IPS DF 6.9 (cell line): ENCODE measurements at regions not wholly inside any gene's neighbourhood (a gene's known extent, or its start where the extent isn't known, plus 50 kb on each side); places are given as distances from the start of the nearest gene placed in this dataset.

Experiments
- DNase-seq: peaks from one replicate; pipeline ENCODE4 v3.0.0-alpha.2; 2013; ENCODE audit warnings: low read depth, low spot score
- H3K27ac ChIP-seq: one replicate; pipeline ENCODE4 v1.5.1; 2013; ENCODE audit warnings: low read length, control low read depth
- H3K27me3 ChIP-seq: 2 replicates; pipeline ENCODE4 v1.6.1; 2013; ENCODE audit warnings: mild to moderate bottlenecking, low read length; ENCODE audit not compliant: control insufficient read depth, insufficient read depth
- H3K36me3 ChIP-seq: 2 replicates; pipeline ENCODE4 v1.6.1; 2013; ENCODE audit warnings: low read length; ENCODE audit not compliant: control insufficient read depth, insufficient read depth
- H3K4me1 ChIP-seq: 2 replicates; pipeline ENCODE4 v1.6.1; 2013; ENCODE audit warnings: low read length; ENCODE audit not compliant: control insufficient read depth, insufficient read depth
- H3K4me3 ChIP-seq: 2 replicates; pipeline ENCODE4 v1.5.1; 2013; ENCODE audit warnings: mild to moderate bottlenecking, low read length
- H3K9me3 ChIP-seq: 2 replicates; pipeline ENCODE4 v1.6.1; 2013; ENCODE audit warnings: low read length, inconsistent platforms; ENCODE audit not compliant: control insufficient read depth, insufficient read depth
- WGBS: extraction: QIAGEN DNeasy Blood & Tissue Kit; methylation state at CpG from one replicate; pipeline ENCODE4 v1.1.7; 2013; ENCODE audit warnings: mixed read lengths, missing lambda C conversion rate; ENCODE audit not compliant: insufficient read length, insufficient coverage; 5-methylcytosine and 5-hydroxymethylcytosine counted together

GRCh38 chr7:9978106-9979064 lies 995.3 kb upstream of the PHF14 start:
- WGBS, result 100% methylated on average over 1 of the region's 4 CpGs
- no peak overlapping the region for H3K27ac ChIP-seq
- H3K4me1 ChIP-seq, result no peaks in the 10 kb centered on the region
- no peaks in the 10 kb centered on the region for H3K27me3 ChIP-seq
- H3K4me3 ChIP-seq, result no peak overlapping the region
- H3K9me3 ChIP-seq, result no peaks in the 10 kb centered on the region
- no peaks in the 10 kb centered on the region for H3K36me3 ChIP-seq
- DNase-seq, result no peak

GRCh38 chr7:9981742-9982349 lies 991.8 kb upstream of the PHF14 start:
- DNase-seq, result no peak
- H3K27me3 ChIP-seq, result no peaks in the 10 kb centered on the region
- H3K9me3 ChIP-seq, result no peaks in the 10 kb centered on the region
- H3K36me3 ChIP-seq, result no peaks in the 10 kb centered on the region
- H3K4me1 ChIP-seq, result no peaks in the 10 kb centered on the region
- H3K4me3 ChIP-seq, result no peak overlapping the region
- no peak overlapping the region for H3K27ac ChIP-seq
- no CpG with 5 or more reads among the region's 2 CpGs for WGBS

- H3K36me3 ChIP-seq, result no peaks in the 10 kb centered on the region
- DNase-seq, result no peak
- H3K9me3 ChIP-seq, result no peaks in the 10 kb centered on the region
- no peak overlapping the region for H3K4me3 ChIP-seq
- H3K27ac ChIP-seq, result no peak overlapping the region
- H3K4me1 ChIP-seq, result no peaks in the 10 kb centered on the region
- WGBS, result no CpG with 5 or more reads among the region's 5 CpGs
- no peaks in the 10 kb centered on the region for H3K27me3 ChIP-seq
These were observed 990.6 kb upstream of the PHF14 start for GRCh38 chr7:9983048-9983447.

GRCh38 chr7:10015687-10016086 lies 958.0 kb upstream of the PHF14 start:
- DNase-seq, result no peak
- Histone ChIP-seq H3K36me3 (peaks cover 4% of the 10 kb centered on the region; the same call in 1 of the 2 replicates), H3K4me3 (no peak overlapping the region)

GRCh38 chr7:10022480-10022879 lies 951.2 kb upstream of the PHF14 start:
- no CpG with 5 or more reads among the region's 3 CpGs for WGBS

More at GRCh38 chr7:10015687-10016086, 958.0 kb upstream of the PHF14 start:
- Histone ChIP-seq H3K27ac (no peak overlapping the region), H3K27me3 (no peaks in the 10 kb centered on the region), H3K4me1 (no peaks in the 10 kb centered on the region), H3K9me3 (no peaks in the 10 kb centered on the region)
- no CpG with 5 or more reads among the region's 1 CpG for WGBS

GRCh38 chr7:10022957-10023356 lies 950.7 kb upstream of the PHF14 start:
- Histone ChIP-seq H3K27ac (no peak overlapping the region), H3K27me3 (no peaks in the 10 kb centered on the region), H3K36me3 (no peaks in the 10 kb centered on the region), H3K9me3 (no peaks in the 10 kb centered on the region), H3K4me3 (no peak overlapping the region), H3K4me1 (no peaks in the 10 kb centered on the region)
- WGBS, result no CpG with 5 or more reads among the region's 2 CpGs
- peak; percentile 16 for DNase-seq

More at GRCh38 chr7:10022480-10022879, 951.2 kb upstream of the PHF14 start:
- no peaks in the 10 kb centered on the region for H3K27me3 ChIP-seq
- no peak overlapping the region for H3K27ac ChIP-seq
- no peak for DNase-seq
- H3K4me3 ChIP-seq, result no peak overlapping the region
- H3K36me3 ChIP-seq, result no peaks in the 10 kb centered on the region
- H3K4me1 ChIP-seq, result no peaks in the 10 kb centered on the region
- no peaks in the 10 kb centered on the region for H3K9me3 ChIP-seq

GRCh38 chr7:10034843-10035556 lies 938.7 kb upstream of the PHF14 start:
- WGBS, result no CpG with 5 or more reads among the region's 5 CpGs
- Histone ChIP-seq H3K4me1 (no peaks in the 10 kb centered on the region), H3K36me3 (no peaks in the 10 kb centered on the region), H3K9me3 (no peaks in the 10 kb centered on the region), H3K27me3 (no peaks in the 10 kb centered on the region), H3K27ac (no peak overlapping the region), H3K4me3 (no peak overlapping the region)
- DNase-seq, result no peak

GRCh38 chr7:10036693-10037092 lies 937.0 kb upstream of the PHF14 start:
- H3K27ac ChIP-seq, result no peak overlapping the region
- no peaks in the 10 kb centered on the region for H3K36me3 ChIP-seq
- no peak for DNase-seq
- no peak overlapping the region for H3K4me3 ChIP-seq
- no CpG with 5 or more reads among the region's 2 CpGs for WGBS
- H3K4me1 ChIP-seq, result no peaks in the 10 kb centered on the region
- H3K27me3 ChIP-seq, result no peaks in the 10 kb centered on the region
- H3K9me3 ChIP-seq, result no peaks in the 10 kb centered on the region

GRCh38 chr7:10038351-10038750 lies 935.3 kb upstream of the PHF14 start:
- Histone ChIP-seq H3K4me3 (no peak overlapping the region), H3K27ac (no peak overlapping the region), H3K36me3 (no peaks in the 10 kb centered on the region), H3K27me3 (no peaks in the 10 kb centered on the region), H3K4me1 (no peaks in the 10 kb centered on the region), H3K9me3 (no peaks in the 10 kb centered on the region)
- WGBS, result no CpG with 5 or more reads among the region's 1 CpG
- DNase-seq, result no peak

GRCh38 chr7:10040674-10041073 lies 933.0 kb upstream of the PHF14 start:
- no CpG with 5 or more reads among the region's 3 CpGs for WGBS
- H3K27me3 ChIP-seq, result no peaks in the 10 kb centered on the region

More at GRCh38 chr7:10040674-10041073, 933.0 kb upstream of the PHF14 start:
- no peaks in the 10 kb centered on the region for H3K4me1 ChIP-seq
- no peak for DNase-seq
- H3K36me3 ChIP-seq, result no peaks in the 10 kb centered on the region
- H3K4me3 ChIP-seq, result no peak overlapping the region
- no peaks in the 10 kb centered on the region for H3K9me3 ChIP-seq
- no peak overlapping the region for H3K27ac ChIP-seq
